IMR-90 (cell line): ENCODE measurements at regions not wholly inside any gene's neighbourhood (a gene's known extent, or its start where the extent isn't known, plus 50 kb on each side); places are given as distances from the start of the nearest gene placed in this dataset.

ENCODE experiments used
- ATAC-seq: fragments of 200-7000 bp; cut with Tn5 transposase; 2 replicates; pipeline ENCODE4 v1.9.1; 2020; ENCODE audit warnings: low read depth, mild to moderate bottlenecking, moderate library complexity
- BruUV-seq: library from RNA; stranded (reverse); fragments of 400-500 nt; replicated peaks from 2 replicates; lab custom pipeline; 2021; lab: Mats Ljungman, UMichigan
- CTCF ChIA-PET: fragments of 300-600 bp; formaldehyde crosslinking; extraction: SDS; loops from one replicate; lab custom pipeline; 2021; ENCODE audit warnings: antibody characterized with exemption; lab: Yijun Ruan, JAX
- POLR2A ChIA-PET: fragments of 300-600 bp; sonication (Branson Sonifier 250); formaldehyde crosslinking; loops from one replicate; lab custom pipeline; 2022; ENCODE audit warnings: antibody characterized with exemption; ENCODE audit not compliant: unreplicated experiment; lab: Charles Lee
- DNase-seq: peaks from one replicate; pipeline ENCODE4 v3.0.0; 2013
- H2AFZ ChIP-seq: replicated peaks from 2 replicates; pipeline ENCODE3; 2013; ENCODE audit warnings: low read length, mild to moderate bottlenecking; ENCODE audit not compliant: poor library complexity
- H2AK5ac ChIP-seq: 2 replicates; pipeline ENCODE4 v1.6.1; 2013; ENCODE audit warnings: low read depth, low read length, inconsistent platforms
- H2AK9ac ChIP-seq: replicated peaks from 2 replicates; pipeline ENCODE3; 2013; ENCODE audit warnings: mild to moderate bottlenecking, low read depth, low read length, moderate library complexity; ENCODE audit not compliant: poor library complexity
- H2BK120ac ChIP-seq: 2 replicates; pipeline ENCODE4 v1.6.1; 2013; ENCODE audit warnings: low read depth, low read length, inconsistent platforms
- H2BK15ac ChIP-seq: 3 replicates; pipeline ENCODE4 v1.6.1; 2013; ENCODE audit warnings: low read depth, low read length, inconsistent platforms
- H2BK20ac ChIP-seq: 2 replicates; pipeline ENCODE4 v1.6.1; 2013; ENCODE audit warnings: low read depth, mild to moderate bottlenecking, inconsistent platforms, low read length, moderate library complexity
- H2BK5ac ChIP-seq: 2 replicates; pipeline ENCODE4 v1.6.1; 2013; ENCODE audit warnings: mild to moderate bottlenecking, low read depth, low read length, inconsistent platforms; ENCODE audit not compliant: poor library complexity, severe bottlenecking
- H3K14ac ChIP-seq: replicated peaks from 2 replicates; pipeline ENCODE4 v1.6.1; 2013; ENCODE audit warnings: low read depth, low read length, inconsistent platforms
- H3K18ac ChIP-seq: 2 replicates; pipeline ENCODE4 v1.6.1; 2013; ENCODE audit warnings: low read depth, low read length, control low read depth
- H3K23ac ChIP-seq: 2 replicates; pipeline ENCODE4 v1.6.1; 2013; ENCODE audit warnings: low read depth, low read length, inconsistent platforms
- H3K27ac ChIP-seq: 2 replicates; pipeline ENCODE4 v1.5.1; 2013; ENCODE audit warnings: mild to moderate bottlenecking, control low read depth, low read length; ENCODE audit not compliant: insufficient read depth
- H3K27me3 ChIP-seq: 2 replicates; pipeline ENCODE4 v1.6.1; 2013; ENCODE audit warnings: low read length; ENCODE audit not compliant: control insufficient read depth, insufficient read depth
- H3K36me3 ChIP-seq: 2 replicates; pipeline ENCODE4 v1.6.1; 2013; ENCODE audit warnings: low read length, mixed read lengths; ENCODE audit not compliant: control insufficient read depth, insufficient read depth
- H3K4ac ChIP-seq: 2 replicates; pipeline ENCODE4 v1.6.1; 2013; ENCODE audit warnings: low read depth, low read length, inconsistent platforms
- H3K4me1 ChIP-seq: 2 replicates; pipeline ENCODE4 v1.6.1; 2013; ENCODE audit warnings: low read length, mixed read lengths; ENCODE audit not compliant: control insufficient read depth, insufficient read depth
- H3K4me2 ChIP-seq: 2 replicates; pipeline ENCODE4 v1.6.1; 2013; ENCODE audit warnings: low read depth, mild to moderate bottlenecking, control low read depth, low read length, moderate library complexity
- H3K4me3 ChIP-seq: 2 replicates; pipeline ENCODE4 v1.5.1; 2013; ENCODE audit warnings: low read depth, mild to moderate bottlenecking, control low read depth, low read length, moderate library complexity; ENCODE audit not compliant: insufficient read depth
- H3K56ac ChIP-seq: 2 replicates; pipeline ENCODE4 v1.6.1; 2013; ENCODE audit warnings: low read length, inconsistent platforms; ENCODE audit not compliant: insufficient read depth; ENCODE audit errors: extremely low read depth
- H3K79me1 ChIP-seq, 2 experiments: 2 replicates each; pipeline ENCODE4 v1.6.1; 2013; ENCODE audit warnings: low read length in 2 of 2, inconsistent platforms in 1 of 2, low read depth in 1 of 2
- H3K9ac ChIP-seq: 2 replicates; pipeline ENCODE4 v1.6.1; 2013; ENCODE audit warnings: low read depth, low read length, control low read depth
- H3K9me1 ChIP-seq: 2 replicates; pipeline ENCODE4 v1.6.1; 2013; ENCODE audit warnings: low read length, inconsistent platforms; ENCODE audit not compliant: insufficient read depth
- H3K9me3 ChIP-seq: 2 replicates; pipeline ENCODE4 v1.6.1; 2013; ENCODE audit warnings: low read length; ENCODE audit not compliant: control insufficient read depth, insufficient read depth
- H4K20me1 ChIP-seq: 2 replicates; pipeline ENCODE4 v1.6.1; 2013; ENCODE audit warnings: low read length, inconsistent platforms; ENCODE audit not compliant: insufficient read depth
- H4K5ac ChIP-seq: 2 replicates; pipeline ENCODE4 v1.6.1; 2013; ENCODE audit warnings: mild to moderate bottlenecking, low read depth, low read length, control low read depth
- H4K8ac ChIP-seq, 2 experiments: 2 replicates each; pipeline ENCODE4 v1.6.1; 2013; ENCODE audit warnings: low read depth in 2 of 2, low read length in 2 of 2, control low read depth in 1 of 2, inconsistent platforms in 1 of 2
- H4K91ac ChIP-seq: 2 replicates; pipeline ENCODE4 v1.6.1; 2013; ENCODE audit warnings: low read depth, low read length, inconsistent platforms; ENCODE audit not compliant: insufficient read depth
- BHLHE40 ChIP-seq: fragments of 150-350 bp; IDR thresholded peaks from 2 replicates; pipeline ENCODE4 v1.6.1; 2016; ENCODE audit warnings: mild to moderate bottlenecking, low read depth, low read length
- CHD1 ChIP-seq: IDR thresholded peaks from 2 replicates; pipeline ENCODE4 v1.6.1; 2012; ENCODE audit warnings: low read depth, low read length, improper control_type of control experiment
- FOS ChIP-seq: fragments of 150-350 bp; IDR thresholded peaks from 2 replicates; pipeline ENCODE4 v1.6.1; 2016; ENCODE audit warnings: low read depth, low read length
- MAFK ChIP-seq: IDR thresholded peaks from 2 replicates; pipeline ENCODE4 v1.6.1; 2012; ENCODE audit warnings: low read depth, low read length, improper control_type of control experiment
- MAZ ChIP-seq: IDR thresholded peaks from 2 replicates; pipeline ENCODE4 v1.6.1; 2012; ENCODE audit warnings: low read depth, mild to moderate bottlenecking, low read length, improper control_type of control experiment, moderate library complexity, borderline replicate concordance
- MXI1 ChIP-seq: IDR thresholded peaks from 2 replicates; pipeline ENCODE4 v1.6.1; 2012; ENCODE audit warnings: low read depth, mild to moderate bottlenecking, low read length, moderate library complexity, borderline replicate concordance
- NFE2L2 ChIP-seq: fragments of 150-350 bp; IDR thresholded peaks from 2 replicates; pipeline ENCODE4 v1.6.1; 2016; ENCODE audit warnings: low read depth, mild to moderate bottlenecking, low read length
- POLR2A ChIP-seq: IDR thresholded peaks from 2 replicates; pipeline ENCODE4 v1.6.1; 2012; ENCODE audit warnings: mild to moderate bottlenecking, low read depth, low read length
- RAD21 ChIP-seq: IDR thresholded peaks from 2 replicates; pipeline ENCODE4 v1.6.1; 2012; ENCODE audit warnings: low read length, improper control_type of control experiment
- RCOR1 ChIP-seq: IDR thresholded peaks from 2 replicates; pipeline ENCODE4 v1.6.1; 2012; ENCODE audit warnings: mild to moderate bottlenecking, low read length, improper control_type of control experiment; ENCODE audit not compliant: insufficient replicate concordance
- RFX5 ChIP-seq: IDR thresholded peaks from 2 replicates; pipeline ENCODE4 v1.8.0; 2012; ENCODE audit warnings: low read depth, mild to moderate bottlenecking, low read length, moderate library complexity
- SMC3 ChIP-seq: fragments of 150-350 bp; IDR thresholded peaks from 2 replicates; pipeline ENCODE4 v1.6.1; 2016; ENCODE audit warnings: low read depth, mild to moderate bottlenecking, antibody characterized with exemption, low read length, moderate library complexity
- USF2 ChIP-seq: fragments of 150-350 bp; IDR thresholded peaks from 2 replicates; pipeline ENCODE4 v1.6.1; 2017; ENCODE audit warnings: mild to moderate bottlenecking, antibody characterized with exemption, low read length, low read depth
- WGBS, 2 experiments: methylation state at CpG; one replicate each; pipeline versions ENCODE4 v1.1.5 to v1.1.7; 2013; ENCODE audit warnings: missing lambda C conversion rate in 2 of 2; ENCODE audit not compliant: insufficient read length in 1 of 2; ENCODE audit errors: extremely low coverage in 2 of 2; 5-methylcytosine and 5-hydroxymethylcytosine counted together
- dilution Hi-C: fragments of 300-500 bp; cut with HindIII; formaldehyde crosslinking; loops from one replicate; pipeline ENCODE4 v1.14.3; 2018; ENCODE audit warnings: low sequenced_read_pairs; ENCODE audit not compliant: unreplicated experiment
- in situ Hi-C: fragments of 300-500 bp; cut with MboI; formaldehyde crosslinking; loops from 3 replicates; pipeline ENCODE4 v1.14.3; 2019; ENCODE audit warnings: low sequenced_read_pairs, inconsistent platforms, mixed read lengths
- intact Hi-C: fragments of 100-400 bp; cut with micrococcal nuclease; formaldehyde crosslinking; loops from 2 replicates; pipeline ENCODE4 v1.10.0; 2022
- TF ChIP-seq, protein P1 (sequence below): fragments of 150-350 bp; IDR thresholded peaks from 2 replicates; pipeline ENCODE4 v1.6.1; 2016; ENCODE audit warnings: low read depth, mild to moderate bottlenecking, low read length, moderate library complexity, borderline replicate concordance
- TF ChIP-seq, protein P2 (sequence below): conservative IDR thresholded peaks from 2 replicates; pipeline ENCODE4 v1.5.1; 2012; ENCODE audit warnings: mild to moderate bottlenecking, low read depth, low read length, improper control_type of control experiment

GRCh38 chr6:44733126-44733525 is 345.6 kb downstream of the CDC5L start:
- Histone ChIP-seq H3K4me2 (no peak overlapping the region), H2AFZ (no peak overlapping the region), H3K27me3 (peaks cover 25% of the 10 kb centered on the region), H3K4me1 (peaks cover 15% of the 10 kb centered on the region), H3K23ac (no peak overlapping the region), H3K4ac (no peak overlapping the region), H3K9me1 (peaks cover 12% of the 10 kb centered on the region), H2AK9ac (no peak overlapping the region), H4K20me1 (peaks cover 14% of the 10 kb centered on the region; the same call in 1 of the 2 replicates), H2BK20ac (no peak overlapping the region), H2BK120ac (no peak overlapping the region), H3K27ac (no peak overlapping the region), H2BK15ac (no peak overlapping the region), H2BK5ac (no peak overlapping the region), H3K4me3 (no peak overlapping the region), H4K8ac (no peak overlapping the region), H4K5ac (no peak overlapping the region), H4K91ac (no peak overlapping the region), H3K9me3 (no peaks in the 10 kb centered on the region), H3K18ac (no peak overlapping the region), H3K14ac (no peak overlapping the region), H3K79me1 (no peaks in the 10 kb centered on the region), H2AK5ac (no peak overlapping the region), H3K56ac (no peak overlapping the region), H3K9ac (no peak overlapping the region), H3K36me3 (no peaks in the 10 kb centered on the region)
- DNase-seq: no peak
- TF ChIP-seq SMC3 (no peak), USF2 (no peak), MAFK (no peak), POLR2A (no peak), FOS (no peak), MXI1 (no peak), MAZ (no peak), BHLHE40 (no peak), CHD1 (no peak), NFE2L2 (no peak), RCOR1 (no peak), RFX5 (no peak), RAD21 (no peak)
- TF ChIP-seq, protein P1, sequence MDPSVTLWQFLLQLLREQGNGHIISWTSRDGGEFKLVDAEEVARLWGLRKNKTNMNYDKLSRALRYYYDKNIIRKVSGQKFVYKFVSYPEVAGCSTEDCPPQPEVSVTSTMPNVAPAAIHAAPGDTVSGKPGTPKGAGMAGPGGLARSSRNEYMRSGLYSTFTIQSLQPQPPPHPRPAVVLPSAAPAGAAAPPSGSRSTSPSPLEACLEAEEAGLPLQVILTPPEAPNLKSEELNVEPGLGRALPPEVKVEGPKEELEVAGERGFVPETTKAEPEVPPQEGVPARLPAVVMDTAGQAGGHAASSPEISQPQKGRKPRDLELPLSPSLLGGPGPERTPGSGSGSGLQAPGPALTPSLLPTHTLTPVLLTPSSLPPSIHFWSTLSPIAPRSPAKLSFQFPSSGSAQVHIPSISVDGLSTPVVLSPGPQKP: no peak
- TF ChIP-seq, protein P2, sequence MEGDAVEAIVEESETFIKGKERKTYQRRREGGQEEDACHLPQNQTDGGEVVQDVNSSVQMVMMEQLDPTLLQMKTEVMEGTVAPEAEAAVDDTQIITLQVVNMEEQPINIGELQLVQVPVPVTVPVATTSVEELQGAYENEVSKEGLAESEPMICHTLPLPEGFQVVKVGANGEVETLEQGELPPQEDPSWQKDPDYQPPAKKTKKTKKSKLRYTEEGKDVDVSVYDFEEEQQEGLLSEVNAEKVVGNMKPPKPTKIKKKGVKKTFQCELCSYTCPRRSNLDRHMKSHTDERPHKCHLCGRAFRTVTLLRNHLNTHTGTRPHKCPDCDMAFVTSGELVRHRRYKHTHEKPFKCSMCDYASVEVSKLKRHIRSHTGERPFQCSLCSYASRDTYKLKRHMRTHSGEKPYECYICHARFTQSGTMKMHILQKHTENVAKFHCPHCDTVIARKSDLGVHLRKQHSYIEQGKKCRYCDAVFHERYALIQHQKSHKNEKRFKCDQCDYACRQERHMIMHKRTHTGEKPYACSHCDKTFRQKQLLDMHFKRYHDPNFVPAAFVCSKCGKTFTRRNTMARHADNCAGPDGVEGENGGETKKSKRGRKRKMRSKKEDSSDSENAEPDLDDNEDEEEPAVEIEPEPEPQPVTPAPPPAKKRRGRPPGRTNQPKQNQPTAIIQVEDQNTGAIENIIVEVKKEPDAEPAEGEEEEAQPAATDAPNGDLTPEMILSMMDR: no peak
- no TSS peak for BruUV-seq
- WGBS, 2 experiments: 40% methylated on average over 1 of the region's 4 CpGs; no CpG with 5 or more reads in 1 of the 2 experiments
- intact Hi-C loops: no loop called here
- in situ Hi-C loops: no loop called here
- POLR2A ChIA-PET: no interaction called here
- CTCF ChIA-PET: no interaction called here
- dilution Hi-C loops: no loop called here
- ATAC-seq: no peak
